ENCODE measurements at regions not wholly inside any gene's neighbourhood (a gene's known extent, or its start where the extent isn't known, plus 50 kb on each side); places are given as distances from the start of the nearest gene placed in this dataset.

- TF ChIP-seq CTCF (IDR thresholded peaks at IDR 0.05; ENCODE audit: insufficient read depth, low read length): no peak
- TF ChIP-seq GABPA (IDR thresholded peaks at IDR 0.05; ENCODE audit: low read depth): no peak
- TF ChIP-seq POLR2AphosphoS5 (IDR thresholded peaks at IDR 0.05; ENCODE audit: low read depth): no peak
- TF ChIP-seq, protein P1, sequence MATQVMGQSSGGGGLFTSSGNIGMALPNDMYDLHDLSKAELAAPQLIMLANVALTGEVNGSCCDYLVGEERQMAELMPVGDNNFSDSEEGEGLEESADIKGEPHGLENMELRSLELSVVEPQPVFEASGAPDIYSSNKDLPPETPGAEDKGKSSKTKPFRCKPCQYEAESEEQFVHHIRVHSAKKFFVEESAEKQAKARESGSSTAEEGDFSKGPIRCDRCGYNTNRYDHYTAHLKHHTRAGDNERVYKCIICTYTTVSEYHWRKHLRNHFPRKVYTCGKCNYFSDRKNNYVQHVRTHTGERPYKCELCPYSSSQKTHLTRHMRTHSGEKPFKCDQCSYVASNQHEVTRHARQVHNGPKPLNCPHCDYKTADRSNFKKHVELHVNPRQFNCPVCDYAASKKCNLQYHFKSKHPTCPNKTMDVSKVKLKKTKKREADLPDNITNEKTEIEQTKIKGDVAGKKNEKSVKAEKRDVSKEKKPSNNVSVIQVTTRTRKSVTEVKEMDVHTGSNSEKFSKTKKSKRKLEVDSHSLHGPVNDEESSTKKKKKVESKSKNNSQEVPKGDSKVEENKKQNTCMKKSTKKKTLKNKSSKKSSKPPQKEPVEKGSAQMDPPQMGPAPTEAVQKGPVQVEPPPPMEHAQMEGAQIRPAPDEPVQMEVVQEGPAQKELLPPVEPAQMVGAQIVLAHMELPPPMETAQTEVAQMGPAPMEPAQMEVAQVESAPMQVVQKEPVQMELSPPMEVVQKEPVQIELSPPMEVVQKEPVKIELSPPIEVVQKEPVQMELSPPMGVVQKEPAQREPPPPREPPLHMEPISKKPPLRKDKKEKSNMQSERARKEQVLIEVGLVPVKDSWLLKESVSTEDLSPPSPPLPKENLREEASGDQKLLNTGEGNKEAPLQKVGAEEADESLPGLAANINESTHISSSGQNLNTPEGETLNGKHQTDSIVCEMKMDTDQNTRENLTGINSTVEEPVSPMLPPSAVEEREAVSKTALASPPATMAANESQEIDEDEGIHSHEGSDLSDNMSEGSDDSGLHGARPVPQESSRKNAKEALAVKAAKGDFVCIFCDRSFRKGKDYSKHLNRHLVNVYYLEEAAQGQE (IDR thresholded peaks at IDR 0.05; ENCODE audit: insufficient replicate concordance, low read depth): no peak
Observed at GRCh38 chr20:21633829-21634228, 71.6 kb upstream of the PAX1 start.
